NCI-H1048 (cell line): ENCODE measurements at regions not wholly inside any gene's neighbourhood (a gene's known extent, or its start where the extent isn't known, plus 50 kb on each side); places are given as distances from the start of the nearest gene placed in this dataset.

Experiments used
- DNase-seq: peaks from one replicate; lab custom pipeline; 2025; lab: John Stamatoyannopoulos, UW

DNA sequence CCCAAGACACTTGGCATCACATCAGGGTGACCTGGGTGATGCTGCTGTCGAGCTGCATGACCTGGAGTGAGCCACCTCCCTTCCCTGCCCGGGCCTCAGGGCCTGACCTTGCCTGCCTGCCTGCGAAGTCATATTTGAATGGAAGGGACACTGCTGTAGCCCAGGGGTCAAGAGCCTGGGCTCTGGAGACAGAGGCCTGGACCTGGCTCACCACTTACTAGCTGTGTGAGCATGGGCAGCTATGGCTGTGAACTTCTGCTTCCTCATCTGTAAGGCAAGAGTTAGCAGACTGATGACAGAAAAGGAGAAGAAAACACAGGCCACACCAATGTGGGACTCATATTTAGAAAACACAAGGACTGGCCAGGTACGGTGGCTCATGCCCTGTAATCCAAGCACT is 118.7 kb downstream of the ZFP36L2 start:
- no peak for DNase-seq

DNA sequence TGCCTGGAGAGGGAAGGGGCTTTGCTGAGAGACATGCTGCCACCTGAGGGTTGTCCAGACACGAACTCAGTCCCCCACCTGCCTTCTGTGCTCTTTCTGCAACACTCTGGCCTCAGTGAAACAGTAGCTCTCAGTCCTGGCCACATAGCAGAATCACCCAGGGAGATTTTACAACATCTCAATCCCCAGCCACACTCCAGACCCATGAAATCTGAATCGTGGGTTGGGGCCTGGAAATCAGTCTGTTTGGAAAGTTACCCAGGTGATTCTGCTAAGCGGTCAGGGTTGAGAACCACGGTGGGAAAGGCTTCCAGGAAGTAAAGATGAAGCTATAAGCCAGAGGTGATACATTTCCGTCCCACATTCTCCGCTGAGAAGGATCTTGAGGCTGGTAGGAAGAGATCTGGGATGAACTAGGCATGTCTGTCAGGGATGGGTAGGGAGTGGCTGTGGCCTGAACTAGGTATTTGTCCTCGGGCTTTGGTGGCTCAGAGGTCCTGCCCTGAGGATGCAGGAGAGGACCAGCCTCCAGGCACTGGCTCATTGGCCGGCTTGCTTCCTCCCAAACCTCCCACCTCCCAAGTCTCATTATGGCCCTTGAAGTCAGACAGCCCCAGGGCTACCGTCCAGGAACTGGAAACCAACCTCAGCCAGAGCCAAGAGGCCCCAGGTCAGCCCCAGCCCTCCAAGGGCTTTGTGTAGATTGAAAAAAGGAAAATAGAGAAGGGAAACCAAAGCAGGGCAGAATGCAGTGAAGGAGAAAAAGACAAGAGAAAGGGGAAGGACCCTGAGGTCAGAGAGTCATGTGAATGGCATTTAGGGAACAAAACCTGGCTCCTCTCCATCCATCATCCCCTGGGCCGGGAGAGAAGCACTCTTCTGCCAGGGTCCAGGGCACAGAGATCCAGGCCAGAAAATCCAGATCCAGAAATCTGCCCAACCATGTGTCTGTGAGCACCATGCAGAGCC is 119.6 kb downstream of the ZFP36L2 start:
- DNase-seq = no peak

DNA sequence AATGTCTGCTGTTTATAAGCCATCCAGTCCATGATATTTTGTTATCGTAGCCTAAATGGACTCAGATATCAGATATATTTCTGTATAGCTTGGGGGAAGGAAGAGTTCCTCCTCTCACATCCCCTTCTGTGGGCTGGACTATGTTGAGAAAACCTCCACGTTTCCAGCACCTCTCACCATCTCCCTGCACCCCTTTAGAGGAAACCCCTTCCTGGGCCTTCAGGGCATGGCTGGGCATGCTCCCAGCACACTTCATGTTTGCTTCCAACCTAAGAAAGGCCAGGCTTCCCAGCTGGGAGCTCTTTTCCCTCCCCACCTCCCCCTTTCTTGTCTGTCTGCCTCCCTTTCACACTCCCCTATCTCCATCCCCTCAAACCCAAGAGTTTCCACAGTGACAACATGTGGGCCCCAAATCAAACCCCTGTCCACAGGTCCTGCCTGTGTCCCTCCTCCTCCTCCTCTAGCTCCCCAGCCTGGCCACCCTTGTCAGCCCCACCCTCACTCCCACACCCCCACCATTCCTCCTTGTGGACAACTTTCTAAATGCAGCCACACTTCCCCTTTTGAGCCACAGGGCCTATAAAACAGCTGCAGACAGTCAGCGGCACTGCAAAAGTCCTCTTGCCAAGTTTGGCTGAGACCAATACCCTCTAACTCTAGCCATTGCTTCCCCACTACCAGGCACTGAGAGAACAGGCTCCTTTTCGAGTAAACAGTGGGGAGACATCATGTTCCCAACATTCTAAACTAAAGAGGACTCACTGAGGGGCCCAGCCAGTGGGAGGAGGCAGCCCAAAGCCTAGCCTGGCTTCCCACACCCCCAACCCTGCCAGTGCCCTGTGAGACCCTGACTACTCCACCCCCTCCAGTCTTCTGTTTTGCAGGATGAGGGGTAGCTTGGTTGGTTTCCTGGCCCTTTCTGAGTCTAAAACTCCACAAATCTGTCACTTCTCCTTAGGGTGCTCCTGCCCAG is 120.5 kb downstream of the ZFP36L2 start:
- no peak for DNase-seq

DNA sequence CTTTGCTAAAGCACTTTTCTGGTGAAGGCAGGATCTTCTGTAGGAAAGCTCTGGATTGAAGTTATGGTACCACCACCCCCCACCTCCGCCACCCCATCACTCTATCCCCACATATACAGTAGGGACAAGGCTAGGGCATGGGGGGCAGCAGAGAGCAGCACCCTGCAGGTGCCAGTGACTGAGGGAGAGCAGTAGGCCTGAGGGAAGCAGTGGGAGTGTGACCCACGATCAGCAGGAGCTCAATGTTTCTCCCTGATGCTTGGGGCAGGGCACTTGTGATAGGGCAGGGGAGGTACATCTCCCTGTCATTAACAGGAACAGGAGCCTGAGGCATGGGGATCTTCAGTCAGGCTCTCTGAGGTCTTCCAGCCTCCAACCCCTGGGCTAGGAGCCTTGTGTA is 121.6 kb downstream of the ZFP36L2 start:
- no peak for DNase-seq

DNA sequence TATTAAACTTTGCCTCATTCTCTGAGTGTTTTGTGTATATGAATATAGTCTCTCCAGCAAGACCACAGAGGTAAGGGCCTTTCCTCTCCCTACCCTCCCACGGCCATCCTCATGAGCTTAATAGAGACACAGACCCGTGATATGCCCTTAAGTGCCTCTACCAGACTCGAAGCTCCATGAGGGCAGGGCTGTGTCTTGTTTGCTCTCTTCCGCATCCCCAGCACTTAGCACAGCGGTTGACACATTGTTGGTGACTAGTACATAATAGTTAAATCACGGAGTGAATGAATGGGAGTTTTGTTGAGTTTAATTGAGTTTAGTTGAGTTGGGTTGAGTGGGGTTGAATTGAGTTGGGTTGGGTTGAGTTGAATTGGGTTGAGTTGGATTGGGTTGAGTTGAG is 122.3 kb downstream of the ZFP36L2 start:
- DNase-seq = no peak

DNA sequence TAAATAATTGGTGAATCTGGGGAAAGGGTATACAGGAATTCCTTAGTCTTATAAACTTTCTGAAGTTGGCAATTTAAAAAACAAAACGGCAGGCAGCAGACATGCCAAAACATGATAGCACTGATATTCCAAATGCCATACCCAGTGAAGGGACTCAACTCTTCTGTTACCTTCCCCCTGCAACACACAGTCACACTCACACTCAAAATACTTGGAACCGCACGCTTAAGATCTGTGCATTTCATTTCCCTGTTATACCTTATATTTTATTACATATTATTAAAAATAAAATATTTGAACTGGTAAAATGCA is 123.4 kb downstream of the ZFP36L2 start:
- no peak for DNase-seq

DNA sequence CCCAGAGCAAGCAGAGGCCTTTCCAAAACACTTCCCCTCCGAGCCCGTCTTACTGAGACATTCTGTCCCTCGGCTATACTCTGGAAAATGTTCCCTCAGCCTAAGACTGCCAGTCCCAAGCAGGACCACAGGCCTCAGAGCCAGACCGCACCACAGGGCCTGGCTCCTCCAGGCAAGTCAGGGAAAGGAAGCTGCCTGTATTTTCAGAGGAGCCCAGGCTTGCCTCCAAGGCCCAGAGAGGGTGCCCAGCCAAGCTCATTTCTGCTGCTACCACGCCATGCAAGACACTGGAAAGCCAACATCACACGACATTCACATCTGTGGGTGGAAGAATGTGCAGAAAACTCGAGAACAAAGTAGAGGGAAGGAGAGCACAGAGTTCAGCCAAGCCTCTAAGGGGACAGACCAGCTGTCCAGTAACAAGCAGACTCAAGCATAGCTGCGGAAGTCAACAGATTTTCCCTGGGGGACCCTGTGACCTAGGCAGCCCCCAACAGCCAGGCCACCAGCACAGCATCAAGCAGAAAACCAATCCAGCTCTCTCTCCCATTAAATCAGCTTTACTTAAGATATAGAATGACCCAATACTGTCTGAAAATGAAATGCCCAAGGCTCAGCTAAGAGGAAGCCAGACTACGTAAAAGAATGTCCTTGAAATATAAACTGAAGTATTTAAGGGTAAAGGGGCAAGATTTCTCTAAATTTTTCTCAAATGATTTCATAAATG is 123.9 kb downstream of the ZFP36L2 start:
- DNase-seq = no peak

DNA sequence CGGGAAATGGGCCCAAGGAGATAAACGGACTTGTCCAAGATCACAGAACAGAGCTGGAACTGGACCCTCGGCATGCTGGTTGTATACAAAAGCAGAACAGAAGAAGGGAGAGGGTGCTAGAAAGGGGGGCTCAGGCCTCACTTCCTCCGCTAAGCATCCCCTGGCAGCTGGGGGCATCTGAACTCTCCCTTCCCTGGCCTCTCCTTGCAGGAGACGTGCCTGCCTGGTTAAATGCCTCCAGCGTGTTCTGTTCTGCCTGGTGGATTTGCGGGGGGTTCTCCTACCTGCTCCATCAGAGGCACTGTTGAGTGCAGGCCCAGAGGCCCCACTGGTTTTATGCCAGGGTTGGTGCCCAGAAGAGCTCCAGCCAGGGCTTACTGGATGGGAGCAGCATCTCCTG is 124.7 kb downstream of the ZFP36L2 start:
- no peak for DNase-seq

DNA sequence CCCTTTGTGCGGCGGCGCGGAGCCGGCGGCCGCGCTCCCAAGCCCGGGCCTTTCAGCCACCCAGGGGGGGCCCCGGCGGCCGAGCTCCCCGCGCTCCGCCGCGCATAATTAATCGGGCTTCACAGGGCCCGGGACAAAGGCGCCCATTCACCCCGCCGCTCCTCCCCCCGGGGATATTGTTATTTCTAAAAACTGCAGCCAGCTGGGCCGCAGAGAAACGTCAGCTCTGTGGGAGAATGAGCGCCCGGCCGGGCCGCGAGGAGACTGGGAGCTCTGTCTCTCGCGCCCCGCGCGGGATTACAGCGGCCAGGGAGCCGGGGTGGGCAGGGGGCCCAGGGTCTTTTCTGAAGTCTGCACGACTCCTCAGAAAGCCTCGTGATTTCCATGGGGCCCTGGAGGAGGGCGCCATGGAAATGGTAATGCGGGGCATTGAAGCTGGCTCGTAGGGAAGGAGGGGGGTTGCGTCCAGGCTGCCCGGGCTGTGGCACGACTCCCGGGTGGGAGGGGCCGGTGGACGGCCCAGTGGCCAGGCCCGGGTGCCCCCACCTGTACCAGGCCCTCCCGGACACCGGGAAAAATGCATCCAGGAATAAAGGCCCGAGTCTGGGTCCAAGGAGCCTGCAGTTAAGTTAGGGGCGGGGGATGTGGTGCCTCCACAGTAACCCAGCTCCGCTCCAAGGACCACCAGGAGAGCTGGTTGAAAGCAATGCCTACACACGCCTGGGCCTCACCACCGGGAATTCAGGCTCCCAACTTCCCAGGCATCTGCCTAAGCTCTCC is 125.3 kb downstream of the ZFP36L2 start:
- peak; percentile 70 for DNase-seq

DNA sequence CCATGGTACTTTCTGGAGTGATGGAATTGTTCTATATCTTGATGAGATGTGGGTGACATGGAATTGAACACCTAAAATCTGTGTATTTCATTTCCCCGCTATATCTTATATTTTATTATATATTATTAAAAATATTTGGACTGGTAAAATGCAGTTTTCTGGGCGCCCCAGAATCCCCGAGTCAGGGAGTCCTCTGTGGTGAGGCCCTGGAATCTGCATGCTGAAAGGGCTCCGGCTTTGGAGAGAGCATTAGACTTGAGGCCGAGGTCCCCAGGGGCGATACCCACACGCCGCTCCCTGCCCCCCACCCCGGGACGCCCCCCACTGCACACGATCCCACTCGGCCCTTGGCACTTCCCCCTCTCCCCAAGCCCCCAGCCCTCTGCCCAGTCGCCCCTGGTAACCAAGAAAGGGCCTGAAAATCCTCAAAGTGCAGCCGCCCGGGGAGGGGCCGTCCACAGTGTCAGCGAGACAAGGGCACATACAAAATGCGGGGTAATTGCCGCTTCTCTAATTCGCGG is 126.0 kb downstream of the ZFP36L2 start:
- no peak for DNase-seq

DNA sequence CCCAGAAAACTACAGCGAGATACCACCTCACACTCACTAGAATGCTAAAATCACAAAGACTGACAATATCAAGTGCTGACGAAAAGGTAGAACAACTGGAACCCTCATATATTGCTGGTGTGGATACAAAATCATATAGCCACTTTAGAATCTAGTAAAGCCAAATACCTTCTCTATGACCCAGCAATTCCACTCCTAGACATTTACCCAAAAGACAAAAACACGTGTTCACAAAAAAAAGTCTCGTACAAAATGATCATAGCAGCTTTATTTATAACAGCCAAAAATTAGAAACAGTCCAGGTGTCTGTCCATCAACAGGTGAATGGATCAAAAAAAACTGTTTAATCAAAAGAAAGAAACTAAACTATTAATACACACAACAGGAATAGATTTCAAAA is 126.6 kb downstream of the ZFP36L2 start:
- no peak for DNase-seq

DNA sequence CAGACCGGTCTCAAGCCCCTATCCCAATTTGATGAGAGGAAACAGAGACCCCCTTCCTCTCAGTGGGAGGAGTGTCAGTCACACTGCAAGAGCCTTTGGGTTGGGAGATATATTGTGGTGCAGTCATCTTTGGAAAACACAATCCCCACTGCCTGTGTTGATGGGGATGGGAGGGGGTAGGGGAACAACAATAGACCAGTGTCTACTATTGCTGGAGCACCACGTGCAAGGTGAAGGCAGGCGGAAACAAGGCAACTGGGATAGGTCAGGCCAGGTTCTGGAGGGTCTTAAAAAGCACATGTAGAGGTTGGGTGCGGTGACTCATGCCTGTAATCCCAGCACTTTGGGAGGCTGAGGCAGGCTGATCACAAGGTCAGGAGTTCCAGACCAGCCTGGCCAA is 127.9 kb downstream of the ZFP36L2 start:
- no peak for DNase-seq

DNA sequence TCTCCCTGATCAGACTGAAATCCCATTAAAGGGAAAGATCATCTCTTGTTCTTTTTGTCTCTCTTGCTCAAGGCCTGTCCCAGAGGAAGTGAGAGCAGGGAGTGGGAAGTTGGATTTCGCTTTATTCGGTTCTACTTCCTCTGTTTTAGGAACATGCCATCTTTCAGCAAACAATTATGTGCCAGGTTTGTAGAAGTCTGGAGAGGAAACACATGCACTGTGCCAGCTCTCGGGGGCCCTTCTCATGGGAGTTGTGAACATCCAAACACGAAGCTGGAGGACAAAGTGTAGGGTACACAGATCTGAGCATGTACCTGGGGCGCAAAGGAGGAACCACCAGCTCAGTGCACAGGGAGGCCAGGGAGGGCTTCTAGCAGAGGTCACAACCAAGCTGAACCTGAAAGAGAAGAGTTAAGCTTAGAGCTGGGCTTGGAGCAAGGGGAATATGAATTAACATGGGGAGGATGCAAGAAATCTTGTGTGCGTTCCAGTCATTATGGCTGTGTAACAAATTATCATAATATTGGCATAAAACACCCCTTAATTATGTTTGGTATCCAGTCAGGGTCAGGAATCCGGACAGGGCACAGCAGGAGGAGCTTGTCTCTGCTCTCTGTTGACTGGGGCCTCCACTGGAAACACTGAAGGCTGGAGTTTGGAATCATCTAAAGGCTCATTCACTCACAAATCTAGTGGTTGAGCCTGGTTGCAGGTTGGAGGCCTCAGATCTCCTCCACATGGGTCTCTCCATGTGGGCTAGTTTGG is 128.6 kb downstream of the ZFP36L2 start:
- no peak for DNase-seq

DNA sequence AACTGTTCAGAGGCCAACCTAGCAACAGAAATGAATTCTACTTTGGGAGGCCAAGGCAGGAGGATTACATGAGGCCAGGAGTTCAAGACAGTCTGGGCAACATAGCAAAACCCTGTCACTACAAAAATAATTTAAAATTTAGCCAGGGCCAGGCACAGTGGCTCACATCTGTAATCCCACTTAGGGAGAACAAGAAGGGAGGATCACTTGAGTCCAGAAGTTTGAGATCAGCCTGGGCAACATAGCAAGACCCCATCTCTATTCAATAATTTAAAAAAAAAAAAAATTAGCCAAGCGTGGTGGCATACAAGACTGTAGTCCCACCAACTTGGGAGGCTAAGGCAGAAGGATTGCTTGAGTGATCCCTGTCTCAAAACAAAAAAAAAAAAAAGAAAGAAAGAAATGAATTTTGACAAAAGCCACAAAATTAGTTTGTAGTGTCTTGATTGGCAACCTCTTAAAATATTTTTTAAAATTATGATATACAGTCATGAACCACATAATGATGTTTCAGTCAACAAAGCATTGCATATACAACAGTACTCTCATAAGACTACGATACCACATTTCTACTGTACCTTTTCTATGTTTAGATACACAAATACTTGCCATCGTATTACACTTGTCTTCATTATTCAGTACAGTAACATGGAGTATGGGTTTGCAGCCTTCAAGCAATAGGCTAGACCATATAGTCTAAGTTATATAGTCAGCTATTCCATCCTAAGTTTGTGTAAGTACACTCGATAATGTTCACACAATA is 130.7 kb downstream of the ZFP36L2 start:
- no peak for DNase-seq

DNA sequence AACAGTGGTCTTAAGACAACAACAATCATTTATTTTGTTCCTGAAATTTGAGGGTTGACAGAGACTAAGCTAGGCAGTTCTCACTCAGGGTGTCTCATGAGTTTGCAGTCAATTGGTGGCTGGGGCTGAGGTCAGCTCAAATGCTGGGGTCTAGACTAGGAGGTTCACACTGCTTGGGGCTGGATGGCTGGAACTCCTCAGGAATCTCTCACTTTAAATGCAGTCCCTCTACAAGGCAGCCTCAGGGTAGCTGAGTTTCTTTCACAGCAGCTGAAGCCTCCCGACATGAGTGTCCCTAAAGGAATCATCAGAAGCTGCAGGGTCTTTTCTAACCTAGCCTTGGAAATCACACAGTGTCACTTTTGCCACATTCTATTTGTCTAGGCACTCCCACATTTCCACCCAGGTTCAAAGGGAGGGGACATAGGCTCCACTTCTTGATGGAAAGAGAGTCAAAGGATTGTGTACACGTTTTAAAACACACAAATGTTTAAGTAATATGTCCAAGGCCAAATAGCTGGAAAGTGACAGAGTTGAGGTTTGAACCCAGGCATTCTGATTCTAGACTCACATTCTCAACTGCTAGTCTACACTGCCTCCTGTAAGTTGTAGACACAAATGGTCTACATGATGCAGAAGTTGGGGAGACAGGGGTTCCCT is 133.8 kb downstream of the ZFP36L2 start:
- no peak for DNase-seq

DNA sequence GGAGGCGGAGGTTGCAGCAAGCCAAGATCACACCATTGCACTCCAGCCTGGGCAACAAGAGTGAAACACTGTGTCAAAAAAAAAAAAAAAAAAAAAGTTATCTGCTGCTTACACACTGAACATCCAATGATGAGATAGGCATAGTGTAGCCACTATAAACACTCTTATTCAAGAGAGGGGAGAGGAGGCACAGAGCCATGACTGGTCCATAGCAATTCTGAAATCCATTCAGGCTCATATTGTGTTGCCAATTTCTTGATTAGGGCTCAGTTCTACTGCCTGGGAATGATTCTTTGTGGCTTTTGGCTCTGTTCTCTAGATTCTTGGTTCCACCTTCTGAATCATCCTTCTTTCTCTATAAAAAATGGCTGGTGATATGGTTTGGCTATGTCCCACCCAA is 136.1 kb downstream of the ZFP36L2 start:
- no peak for DNase-seq

DNA sequence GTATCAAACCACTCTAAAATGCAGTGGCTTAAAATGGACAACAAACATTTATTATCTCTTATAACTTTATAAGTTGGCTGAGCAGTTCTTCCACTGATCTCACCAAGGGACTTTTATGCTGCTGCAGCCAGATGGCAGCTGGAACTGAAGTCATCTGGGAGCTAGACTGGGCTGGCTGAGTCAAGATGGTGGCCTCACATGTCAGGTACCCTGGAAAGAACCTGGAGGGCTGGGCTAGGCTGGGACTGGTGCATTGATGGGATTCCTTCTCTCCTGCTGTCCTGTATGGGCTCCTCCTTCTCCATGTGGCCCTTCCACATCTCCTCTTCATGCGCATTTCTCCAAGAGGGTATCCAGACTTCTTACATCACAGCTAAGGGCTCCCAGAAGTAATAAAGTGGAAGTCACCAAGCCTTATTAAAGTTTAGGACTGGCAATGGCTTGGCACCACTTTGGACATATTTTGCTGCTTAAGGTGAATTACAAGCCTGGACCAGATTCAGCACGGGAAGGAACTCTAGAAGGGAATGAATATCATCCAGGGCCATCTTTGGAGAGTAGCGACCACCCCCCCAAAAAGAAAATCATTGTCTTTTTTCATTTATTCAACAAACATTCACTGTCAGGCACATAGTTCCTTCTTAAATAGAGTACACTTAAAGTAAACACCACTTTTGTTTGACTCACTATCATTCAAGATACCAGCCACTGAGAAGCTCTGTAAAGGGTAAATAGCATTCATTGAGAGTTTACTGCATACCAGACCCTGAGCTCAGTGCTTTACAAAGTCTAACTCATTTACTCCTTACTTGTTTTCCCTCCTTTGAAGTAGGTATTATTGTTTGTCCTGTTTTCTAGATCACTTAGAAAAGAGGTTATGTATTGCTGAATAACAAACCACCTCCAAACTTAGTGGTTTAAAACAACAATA is 138.0 kb downstream of the ZFP36L2 start:
- no peak for DNase-seq

DNA sequence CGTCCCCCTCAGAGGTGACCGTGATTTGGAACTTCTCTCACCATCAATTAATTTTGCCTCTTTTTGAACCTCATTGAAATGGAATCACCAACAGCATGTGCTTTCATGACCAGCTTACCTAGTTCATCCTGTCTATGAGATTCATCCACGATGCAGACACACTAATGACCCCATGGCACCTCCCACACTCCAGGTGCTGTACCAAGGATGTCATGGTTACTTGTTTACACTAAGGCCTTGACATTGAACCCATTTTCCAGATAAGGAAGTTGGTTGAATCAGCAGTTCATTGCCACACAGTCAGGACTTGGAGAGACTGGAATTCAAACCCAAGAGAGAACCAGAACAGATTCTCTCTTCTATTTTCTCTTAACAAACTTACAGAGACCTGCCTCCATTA is 139.0 kb downstream of the ZFP36L2 start:
- no peak for DNase-seq
